Stimulated activated CD4-positive, alpha-beta T cell treated with anti-CD3 and anti-CD28 coated beads, Interleukin-12 subunit alpha, Interleukin-12 subunit beta, amount 100 ng/mL, for 4 hours (primary cell): ENCODE measurements at regions not wholly inside any gene's neighbourhood (a gene's known extent, or its start where the extent isn't known, plus 50 kb on each side); places are given as distances from the start of the nearest gene placed in this dataset.

Source experiments
- DNase-seq: peaks from one replicate; pipeline ENCODE4 v3.0.0-alpha.2; 2020

DNA sequence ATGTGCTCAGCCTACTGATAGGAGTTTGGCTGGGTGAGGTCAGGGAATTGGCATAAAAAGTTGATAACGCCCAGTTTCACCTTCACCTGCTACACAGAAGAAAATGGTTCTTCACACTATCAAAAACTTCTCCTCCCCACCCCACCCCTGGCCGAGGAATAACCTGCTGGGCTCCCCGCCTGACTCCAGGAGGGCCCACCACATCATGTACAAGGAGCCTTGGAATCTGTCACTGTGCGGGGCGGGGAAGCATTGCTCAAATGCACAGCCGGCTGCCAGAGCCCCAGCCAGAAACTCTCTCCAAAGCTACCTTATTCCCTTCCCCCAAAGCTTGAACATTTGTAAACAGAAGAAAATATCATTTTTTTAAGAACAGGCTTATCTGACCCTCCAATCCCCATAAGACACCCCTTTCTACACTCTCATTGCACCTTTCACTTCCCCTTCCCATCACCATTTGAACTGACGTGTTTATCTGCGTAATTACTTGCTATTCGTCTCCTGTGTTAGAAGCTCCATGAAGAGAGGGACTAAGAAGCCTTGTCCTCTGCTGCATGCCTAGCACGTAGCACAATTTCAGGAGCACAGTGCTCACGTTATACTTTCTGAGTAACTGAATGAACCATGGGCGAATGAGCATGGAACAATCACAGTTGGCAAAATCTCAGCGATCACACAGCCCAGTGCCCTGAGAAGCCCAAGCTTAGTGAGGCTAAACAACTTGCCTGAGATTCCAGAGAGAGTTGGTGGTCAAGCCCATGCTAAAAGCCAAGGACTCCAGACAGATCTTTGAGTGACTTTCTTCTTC lies 82.9 kb downstream of the HES1 start:
- no peak for DNase-seq

DNA sequence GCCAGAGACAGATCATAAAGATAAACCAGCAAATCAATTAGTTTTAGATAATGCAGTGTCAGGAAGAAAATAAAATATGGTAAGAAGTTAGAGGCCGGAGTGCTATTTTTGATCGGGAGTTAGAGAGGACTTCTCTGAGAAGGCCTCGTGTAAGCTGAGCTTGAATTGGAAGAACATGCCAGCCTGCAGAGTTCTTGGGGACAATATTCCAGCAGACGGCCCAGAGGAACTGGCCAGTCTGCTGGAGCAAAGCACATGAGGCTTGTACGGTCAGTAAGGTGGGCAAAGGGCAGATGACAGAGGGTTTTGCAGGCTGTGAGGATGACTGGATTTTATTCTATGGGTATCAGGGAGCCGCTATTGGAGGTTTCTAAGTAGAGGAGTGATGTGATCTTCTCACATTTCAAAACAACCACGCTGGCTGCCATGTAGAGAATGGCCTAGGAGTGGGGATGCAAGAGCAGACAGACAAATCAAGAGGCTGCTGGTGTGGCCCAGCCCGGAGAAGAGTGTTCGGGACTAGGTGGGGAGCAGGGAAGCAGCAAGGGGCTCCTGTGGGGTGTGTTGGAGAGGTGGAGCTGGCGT lies 84.0 kb downstream of the HES1 start:
- DNase-seq, result no peak

DNA sequence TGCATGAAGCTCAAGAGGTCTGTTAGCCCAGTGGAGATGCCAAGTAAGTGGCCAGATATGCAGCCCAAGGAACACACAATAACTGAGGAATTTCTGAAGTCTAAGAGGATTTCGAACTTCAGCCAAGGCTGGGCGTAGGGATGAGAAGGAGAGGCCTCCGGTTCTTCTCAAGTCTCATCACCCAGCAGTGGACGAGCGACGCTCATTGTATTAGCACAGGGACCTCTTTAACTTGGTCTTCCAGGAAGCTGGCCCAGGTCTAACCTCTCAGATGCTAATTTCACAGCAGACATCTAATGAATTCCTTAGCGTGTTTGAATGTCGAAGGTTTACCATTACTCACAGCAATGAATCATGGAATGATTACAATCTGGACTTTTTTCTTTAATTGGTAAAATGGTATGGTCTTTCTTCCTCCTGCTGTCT lies 85.0 kb downstream of the HES1 start:
- no peak for DNase-seq

DNA sequence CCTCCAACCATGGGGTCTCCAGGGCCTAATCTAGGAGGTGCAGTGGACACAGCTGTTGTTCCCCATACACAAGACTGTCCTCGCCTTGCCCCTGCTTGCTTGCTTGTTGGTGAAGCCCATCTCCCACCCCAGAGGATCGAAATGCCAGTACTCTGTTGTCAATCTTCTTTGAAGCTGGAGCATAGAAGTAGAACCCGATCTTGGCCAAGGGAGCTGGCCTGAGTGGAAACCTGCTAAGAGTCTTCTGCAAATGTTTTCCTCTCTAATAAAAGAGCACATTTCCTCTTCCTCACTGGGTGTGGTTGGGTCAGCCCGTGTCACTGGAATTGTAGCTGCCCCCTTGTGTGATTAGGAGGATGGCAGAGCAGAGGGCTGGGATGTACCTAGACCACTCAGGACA lies 85.4 kb downstream of the HES1 start:
- DNase-seq, result no peak

DNA sequence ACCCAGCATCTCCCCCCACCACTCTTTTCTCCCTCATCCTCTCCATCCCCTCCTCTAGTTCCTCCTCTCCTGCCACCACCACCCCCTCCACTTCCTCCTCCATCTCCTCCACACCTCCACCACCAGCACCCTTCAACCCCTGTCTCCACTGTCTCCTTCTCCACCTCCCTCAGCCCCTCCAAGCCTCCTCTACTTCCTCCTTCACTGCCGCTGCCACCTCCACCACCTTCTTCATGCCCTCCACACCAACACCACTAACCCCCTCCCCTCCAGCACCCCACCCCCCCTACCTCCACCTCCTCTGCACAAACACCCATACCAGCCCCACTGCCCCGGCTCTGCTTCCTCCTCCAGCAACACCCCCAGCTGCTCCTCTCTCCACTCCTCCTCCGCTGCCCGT lies 88.0 kb downstream of the HES1 start:
- DNase-seq, result no peak

DNA sequence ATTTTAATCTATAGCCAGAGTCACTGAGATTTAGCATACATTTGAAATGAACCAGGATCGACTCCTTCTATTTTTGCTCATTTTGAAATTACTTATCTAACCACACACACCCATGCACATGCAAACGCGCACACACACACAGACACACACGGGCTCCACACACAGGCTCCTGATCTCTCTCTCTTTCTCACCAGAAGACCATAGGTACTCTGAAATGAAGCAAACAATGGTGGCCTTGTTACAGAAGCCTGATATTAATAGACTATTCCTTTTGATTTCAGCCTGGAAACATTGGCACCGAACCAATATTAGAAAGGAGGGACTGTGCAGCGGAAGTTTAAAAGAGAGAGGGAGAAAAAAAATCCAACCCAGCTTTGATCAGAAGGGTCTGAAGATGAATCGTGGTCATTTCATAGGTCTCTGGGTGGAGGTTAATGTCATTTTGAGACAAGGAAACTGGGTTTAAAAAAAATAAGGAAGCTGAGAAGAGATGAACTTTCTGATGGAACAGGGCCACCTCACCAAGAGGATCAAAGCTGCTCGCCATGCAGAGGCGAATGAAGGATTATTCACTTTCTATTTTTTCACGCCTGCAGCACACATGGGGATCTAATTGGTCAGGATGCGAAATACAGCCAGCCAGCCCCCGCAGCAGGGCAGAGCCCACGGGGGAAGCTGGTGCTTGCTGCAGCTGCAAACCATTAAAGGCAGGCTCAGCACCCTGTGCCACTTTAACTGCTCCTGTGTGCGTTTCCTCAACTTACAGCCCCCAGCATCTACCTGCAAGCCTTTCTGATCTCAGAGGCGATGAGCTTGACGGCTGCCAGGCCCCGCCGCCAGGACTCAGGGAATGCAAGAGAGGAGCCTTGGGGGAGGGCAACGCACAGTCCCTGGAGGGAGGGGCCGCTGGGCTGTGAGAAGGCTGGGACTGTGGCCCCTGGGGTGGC lies 88.8 kb downstream of the HES1 start:
- DNase-seq, result no peak

DNA sequence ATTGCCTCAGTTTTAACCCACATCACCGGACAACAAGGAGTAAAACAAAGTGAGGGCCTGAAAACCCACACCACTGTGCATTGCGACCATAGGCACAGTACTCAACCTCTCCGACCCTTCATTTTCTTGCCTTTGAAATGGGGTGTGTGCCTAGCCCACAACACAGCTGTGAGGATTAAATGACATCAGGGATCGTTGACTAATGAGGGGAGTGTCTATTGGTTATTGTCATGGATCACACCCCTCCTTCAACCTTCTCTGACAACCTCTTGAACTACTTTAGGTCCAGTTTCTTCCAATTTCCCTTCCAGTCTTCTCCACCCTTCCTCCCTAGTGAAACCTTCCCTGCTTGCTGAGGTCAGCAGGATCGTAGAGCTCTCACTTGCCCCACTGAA lies 89.5 kb downstream of the HES1 start:
- no peak for DNase-seq

DNA sequence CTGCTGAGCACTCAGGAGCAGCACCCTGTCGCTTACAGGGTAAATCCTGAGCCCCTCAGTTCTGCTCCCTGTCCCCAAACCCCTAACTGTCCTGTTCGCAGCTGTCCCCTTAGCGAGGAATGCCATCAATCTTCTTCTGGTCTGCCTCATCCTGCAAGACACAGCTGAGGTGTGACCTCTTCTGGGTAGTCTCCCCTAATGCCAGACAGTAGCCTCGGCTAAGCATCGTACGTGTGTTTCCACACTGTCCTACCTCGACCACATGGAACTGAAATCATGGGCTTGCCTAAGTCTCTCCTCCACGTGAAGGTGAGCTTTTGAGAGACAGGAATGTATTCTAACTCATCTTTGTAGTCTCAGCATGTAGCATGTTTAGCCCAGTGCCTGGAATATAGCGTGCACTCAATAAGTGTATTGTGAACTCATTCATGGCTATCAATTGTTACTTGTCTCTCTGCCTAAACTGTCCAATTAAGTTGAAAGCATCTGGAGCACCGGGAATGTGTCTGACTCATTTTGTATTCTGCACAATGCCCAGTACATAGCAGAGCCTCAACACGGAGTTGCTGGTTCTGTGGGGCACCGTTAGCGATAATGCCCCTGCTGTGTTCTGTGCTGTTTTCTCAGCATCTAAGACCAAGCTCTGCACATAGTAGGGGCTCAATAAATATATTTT lies 90.2 kb downstream of the HES1 start:
- DNase-seq, result no peak

DNA sequence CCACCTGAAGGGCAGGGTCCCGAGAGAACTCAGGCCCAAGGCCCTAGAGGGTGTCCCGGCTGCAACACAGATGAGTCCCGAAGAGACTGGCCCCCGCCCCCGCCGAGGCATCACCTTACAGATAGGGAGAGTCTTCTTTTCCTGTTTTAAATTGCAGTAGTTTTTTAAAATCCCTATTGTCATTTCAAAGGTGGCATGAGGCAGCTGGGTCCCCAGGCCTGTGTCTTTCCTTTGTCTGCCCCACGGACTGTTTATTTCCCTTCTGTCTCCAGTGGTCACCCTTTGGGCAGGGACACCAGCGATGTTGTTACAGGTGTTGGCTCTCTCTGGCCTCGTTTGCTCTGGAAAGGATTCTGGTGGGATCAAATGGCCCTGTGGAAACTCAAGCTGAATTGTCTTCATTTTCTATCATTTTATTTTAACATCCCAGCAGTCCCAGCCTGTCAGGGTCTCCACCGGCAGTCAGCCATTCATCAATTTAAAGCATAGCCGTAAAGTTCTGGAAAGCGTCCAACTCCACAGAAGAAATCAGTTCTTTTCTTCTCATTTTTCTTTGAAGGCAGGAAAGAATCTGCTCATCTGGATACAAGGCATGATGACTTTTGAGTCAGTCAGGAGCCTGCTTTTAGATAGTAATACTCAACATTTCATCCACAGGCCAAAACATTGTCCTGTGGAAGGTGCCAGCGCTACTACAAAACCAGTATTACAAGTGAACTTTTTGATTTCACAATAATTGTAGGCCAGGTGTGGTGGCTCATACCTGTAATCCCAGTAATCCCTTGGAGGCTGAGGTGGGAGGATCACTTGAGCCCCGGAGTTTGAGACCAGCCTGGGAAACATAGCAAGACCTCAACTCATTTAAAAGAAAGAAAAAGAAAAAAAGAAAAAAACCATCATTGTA lies 96.2 kb downstream of the HES1 start:
- DNase-seq, result no peak

DNA sequence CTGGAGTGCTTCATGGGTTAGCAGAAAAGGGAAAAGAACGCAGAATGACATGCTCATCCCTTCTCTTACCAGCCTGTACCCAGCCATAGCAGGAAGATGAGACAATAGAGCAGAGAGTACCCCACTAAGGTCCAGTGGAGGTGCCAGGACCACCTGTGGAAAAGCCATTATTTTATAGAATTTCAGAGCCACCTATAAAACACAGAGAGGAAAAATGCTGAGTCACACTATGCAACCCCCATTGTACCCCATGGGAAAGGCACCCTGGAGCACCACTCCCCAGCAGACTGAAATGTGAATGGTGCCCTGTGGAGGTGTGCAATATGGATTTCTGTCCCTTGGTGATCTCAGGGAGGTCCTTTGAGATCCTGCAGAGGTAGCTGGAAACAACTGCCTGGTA lies 97.2 kb downstream of the HES1 start:
- no peak for DNase-seq

DNA sequence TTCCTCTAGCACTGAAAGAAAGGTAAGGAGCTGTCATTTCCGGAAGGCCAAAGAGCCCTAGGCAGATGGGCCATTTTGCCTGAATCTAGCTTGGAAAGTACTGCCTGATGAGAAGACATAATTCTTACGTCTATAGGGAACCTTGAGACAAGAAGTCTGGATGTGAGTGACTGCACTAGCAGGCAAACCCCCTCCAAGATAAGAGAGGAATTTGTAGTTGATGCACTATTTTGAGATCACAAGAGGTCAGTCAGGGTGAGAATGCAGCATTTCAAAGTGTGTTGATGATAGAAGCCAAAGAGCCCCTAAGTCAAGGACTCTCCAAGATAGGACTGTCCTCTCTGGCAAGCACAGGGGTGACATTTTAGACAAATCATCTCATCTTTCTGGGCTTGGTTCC lies 99.2 kb downstream of the HES1 start:
- no peak for DNase-seq

DNA sequence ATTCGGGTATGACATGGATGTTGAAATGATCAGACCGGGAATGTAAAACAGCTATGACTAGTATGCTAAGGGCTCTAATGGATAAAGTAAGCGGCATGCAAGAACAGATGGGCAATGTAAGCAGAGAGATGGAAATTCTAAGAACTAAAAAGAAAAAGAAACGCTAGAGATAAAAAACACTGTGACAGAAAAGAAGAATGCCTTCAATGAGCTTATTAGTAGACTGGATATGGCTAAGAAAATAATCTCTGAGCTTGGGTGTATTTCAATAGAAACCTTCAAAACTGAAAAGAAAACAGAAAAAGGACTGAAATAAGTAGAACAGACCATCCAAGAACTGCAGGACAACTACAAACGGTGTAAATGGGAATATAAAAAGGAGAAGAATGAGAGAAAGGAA lies 101.2 kb downstream of the HES1 start:
- DNase-seq, result no peak

DNA sequence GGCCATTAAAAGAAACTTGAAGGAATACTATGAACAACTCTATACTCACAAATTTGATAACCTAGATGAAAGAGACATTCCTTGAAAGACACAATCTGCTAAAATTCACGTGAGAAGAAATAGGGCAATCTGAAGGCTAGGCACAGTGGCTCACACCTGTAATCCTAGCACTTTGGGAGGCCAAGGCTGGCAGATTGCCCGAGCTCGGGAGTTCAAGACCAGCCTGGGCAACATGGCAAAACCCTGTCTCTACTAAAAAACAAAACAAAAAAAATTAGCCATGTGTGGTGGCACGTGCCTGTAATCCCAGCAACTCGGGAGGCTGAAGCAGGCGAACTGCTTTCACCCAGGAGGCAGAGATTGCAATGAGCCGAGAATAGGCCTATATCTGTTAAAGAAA lies 104.8 kb downstream of the HES1 start:
- DNase-seq, result no peak

DNA sequence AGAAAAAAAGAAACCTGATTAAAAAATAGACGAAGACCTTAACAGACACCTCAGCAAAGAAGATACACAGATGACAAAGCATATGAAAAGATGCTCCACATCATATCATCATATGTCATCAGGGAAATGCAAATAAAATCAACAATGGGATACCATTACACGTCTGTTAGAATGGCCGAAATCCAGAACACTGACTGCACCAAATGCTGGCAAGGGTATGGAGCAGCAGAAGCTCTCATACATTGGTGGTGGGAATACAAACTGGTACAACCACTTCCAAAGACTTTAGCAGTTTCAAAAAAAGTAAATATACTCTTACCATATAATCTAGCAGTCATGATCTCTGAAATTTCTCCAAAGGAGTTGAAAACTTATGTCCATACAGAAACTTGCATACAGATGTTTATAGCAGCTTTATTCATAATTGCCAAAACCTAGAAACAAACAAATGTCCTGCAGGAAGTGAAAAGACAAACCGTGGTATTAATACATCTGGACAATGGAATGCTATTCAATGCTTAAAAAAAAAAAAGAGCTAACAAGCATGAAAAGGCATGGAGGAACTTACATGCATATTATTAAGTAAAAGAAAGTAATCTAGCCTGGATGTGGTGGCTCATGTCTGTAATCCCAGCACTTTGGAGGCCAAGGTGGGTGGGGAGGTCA lies 107.4 kb downstream of the HES1 start:
- no peak for DNase-seq

DNA sequence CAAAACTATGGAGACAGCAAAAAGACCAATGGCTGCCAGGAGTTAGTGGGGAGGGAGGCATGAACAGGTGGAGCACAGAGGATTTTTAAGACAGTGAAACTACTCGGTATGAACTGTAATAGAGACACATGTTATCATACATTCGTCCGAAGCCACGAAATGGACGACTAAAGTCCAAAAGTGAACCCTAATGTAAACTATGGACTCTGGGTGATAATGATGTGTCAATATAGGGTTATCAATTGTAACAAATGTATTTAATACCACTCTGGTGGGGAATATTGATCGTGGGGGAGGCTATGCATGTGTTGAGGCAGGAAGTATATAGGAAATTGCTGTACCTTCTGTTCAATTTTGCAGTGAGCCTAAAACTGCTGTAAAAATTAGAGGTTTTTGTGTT lies 107.0 kb downstream of the CPN2 start:
- DNase-seq, result no peak

DNA sequence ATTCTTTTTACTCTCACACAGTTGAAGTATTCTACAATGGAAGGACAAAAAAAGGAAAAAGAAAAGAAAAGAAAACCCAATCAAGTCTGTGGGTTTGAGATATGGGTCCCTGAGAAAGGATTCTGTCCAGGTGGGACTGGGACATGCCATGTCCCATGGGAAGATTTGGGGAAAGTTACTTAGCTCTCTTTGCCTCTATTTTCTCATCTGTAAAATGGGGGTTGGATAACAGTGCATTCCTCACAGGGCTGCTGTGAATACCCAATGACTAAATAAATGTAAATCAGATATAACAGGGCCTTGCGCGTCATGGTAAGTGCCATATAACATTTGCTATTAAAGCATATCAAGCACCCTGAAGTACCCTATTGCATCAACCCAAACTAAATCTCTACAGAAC lies 105.7 kb downstream of the CPN2 start:
- DNase-seq, result no peak

DNA sequence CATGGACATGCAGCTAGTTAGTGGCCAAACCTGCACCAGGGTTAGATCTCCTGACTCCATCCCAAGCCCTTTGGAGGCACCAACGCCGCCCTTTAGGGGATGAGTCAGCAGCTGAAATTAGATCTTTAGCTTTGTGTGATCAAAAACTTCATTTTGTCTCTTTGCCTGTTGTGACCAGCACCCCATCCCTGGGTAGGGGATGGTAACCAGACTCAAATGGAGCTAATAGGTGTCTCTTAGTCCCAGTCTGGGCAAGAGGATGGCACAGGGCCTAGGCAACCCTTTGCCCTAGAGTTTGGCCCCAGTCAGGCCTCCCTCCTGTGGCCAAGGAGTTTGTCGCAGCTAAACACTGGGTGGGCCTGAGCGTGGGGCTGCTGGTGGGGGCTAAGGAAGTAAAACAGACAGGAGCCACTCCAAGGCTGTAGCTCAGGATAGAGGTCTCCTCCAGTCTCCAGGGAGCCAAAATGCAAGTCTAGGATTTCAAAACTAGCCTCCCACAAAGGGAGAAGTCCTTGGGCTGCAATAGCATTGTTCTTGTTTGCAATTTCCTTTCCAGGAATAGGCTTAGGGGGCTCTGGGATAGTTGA lies 105.1 kb downstream of the CPN2 start:
- DNase-seq, result no peak

DNA sequence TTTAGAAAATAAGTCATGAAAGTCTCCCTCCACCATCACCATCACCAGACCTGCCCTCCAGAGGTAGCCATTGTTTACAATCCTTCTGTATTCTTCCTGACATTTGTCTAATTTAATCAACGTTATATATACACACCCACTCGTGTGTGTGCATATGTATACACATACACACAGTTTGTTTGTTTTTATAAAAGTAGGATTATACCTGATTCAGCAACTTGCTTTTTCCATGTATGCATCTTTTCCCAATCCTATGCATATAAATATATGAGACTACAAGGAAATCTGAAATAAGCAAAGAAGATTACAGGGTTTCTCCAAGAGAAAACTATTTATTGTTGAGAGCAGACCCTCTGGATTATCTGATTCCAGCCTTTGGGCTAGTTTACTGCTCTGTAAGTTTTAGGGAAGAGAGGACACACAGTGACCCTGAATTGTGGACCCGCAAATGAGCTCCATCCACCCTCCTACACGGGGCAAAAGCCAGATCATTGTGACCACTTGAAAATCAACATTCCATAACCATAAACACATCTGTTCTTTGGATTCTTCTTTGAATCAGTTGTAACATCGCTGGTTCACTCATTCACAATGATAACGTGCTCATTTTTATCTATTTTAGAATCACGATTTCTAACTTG lies 104.3 kb downstream of the CPN2 start:
- DNase-seq, result no peak

DNA sequence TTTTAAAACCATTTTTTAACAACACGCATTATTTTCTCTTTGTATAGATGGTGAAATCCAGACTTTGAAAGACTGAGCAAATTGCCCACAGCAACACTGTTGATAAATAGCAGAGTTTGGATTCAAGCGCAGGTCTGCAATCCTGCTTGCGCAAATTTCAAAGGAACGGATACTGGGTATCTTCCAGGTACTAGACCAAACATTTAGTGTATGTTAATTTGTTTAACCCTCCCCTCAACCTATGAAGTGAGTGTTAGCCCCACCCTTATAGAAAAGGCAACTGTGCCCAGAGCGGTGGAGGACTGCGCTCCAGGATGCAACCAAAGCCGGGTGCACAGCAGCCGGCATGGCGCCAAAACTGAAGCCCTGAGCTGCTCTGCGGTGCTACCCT lies 103.8 kb downstream of the CPN2 start:
- DNase-seq, result no peak

DNA sequence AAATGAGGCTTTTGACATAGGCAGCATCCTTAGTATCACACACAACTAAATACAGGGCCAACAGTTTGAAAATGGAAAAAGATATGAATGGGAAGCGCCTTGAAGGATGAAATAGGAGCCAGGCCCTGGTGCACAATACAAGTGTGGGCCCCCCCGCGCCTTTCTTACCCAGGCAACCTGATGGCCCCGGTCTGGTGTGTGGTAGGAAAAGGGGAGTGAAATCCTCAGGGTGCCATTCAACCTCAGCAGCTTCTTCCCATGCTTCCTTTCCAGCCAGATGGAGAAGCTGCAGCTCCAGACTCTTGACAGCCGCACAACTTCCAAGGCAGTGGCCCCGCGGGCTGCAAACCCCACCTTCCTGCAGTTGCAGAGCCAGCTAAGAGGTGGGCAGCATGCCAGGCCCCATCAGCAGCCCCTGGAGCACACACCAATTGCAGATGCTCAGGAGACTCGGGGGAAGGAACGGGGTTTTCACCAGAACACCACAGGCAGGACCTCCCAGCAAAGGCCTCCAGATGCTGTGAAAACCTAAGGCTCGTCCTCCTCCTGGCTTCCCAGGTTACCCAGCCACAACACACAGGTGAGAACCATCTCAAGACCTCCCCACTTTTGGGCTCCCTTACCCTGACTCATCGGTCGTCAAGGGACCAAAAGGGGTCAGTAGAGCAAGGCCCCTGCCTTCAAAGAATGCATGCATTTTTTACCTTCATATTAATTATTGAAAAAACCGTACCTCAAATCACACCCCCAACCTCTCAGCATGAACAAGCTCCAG lies 101.6 kb downstream of the CPN2 start:
- no peak for DNase-seq
